HG03342 (cell line): ENCODE measurements at regions not wholly inside any gene's neighbourhood (a gene's known extent, or its start where the extent isn't known, plus 50 kb on each side); places are given as distances from the start of the nearest gene placed in this dataset.

Experiments
- ATAC-seq: cut with Tn5 transposase; IDR thresholded peaks from one replicate; pipeline ENCODE4 v1.9.1; 2021; ENCODE audit warnings: mild to moderate bottlenecking, moderate library complexity; ENCODE audit not compliant: unreplicated experiment

DNA sequence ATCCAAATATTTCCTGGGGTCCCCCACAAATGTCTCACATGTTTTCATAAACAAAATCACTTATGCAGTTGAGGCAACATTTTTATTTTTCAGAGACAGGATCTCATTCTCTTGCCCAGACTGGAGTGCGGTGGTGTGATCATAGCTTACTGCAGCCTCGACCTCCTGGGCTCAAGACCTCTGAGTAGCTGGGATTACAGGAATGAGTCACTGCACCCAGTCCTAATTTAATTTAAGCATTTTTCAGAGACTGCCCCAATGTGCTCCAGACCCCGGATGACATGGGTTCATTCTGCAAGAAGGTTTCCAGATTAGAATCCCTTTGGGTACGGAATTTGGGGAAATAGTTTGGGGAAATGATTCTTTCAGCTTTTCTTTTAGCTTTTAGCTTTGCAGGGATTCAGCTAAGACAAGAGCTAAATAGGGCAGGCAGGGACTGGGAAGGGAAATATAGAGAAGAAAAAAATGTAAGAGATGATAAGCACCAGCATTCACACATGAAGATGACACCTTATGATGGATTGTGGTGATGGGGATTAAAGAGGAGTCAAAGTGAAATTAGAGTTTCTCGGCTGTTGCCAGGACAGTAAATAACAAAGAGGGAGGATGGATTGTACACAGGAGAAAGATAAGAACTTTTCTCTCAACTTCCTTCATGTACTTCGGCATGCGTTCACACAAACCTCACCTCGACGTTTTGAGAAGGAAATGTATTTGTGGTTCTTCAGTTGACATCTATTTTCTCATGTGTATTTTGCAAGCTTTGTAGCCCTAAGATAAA is 169.4 kb upstream of the TAB2 start:
- ATAC-seq, result no peak

DNA sequence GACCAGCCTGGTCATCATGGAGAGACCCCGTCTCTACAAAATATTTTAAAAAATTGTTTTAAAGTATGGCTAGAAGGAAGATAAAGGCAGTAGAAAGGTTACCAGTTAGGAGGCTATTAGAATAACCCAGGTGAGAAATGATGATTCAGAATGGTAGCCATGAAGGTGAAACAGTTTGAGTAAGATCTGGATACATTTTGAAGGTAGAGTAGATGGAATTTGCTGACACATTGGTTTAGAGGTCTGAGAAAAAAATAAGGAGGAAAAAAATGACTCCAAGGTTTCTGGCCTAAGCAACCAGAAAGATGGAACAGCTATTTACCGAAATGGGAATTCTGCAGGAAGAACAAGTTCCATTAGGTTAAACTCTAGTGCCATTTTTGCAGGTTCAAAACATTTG is 167.9 kb upstream of the TAB2 start:
- ATAC-seq, result no peak

DNA sequence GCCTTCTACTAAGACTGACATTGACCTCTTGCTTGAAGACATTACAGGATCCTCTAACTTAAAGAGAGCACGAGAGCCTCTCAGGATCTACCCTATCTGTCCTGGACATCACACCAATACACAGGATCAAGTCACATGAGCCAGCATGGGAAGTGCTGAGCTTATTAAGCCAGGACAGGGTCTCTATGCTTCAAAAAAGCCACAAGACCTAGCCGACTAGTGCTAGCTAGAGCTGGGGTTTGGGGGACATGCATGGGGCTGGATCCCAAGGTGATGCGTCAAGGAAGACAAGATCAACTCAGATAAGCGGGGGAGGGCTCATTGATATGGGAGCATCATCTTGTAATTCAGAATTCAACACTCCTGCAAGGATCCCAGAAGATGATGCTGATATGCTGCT is 167.2 kb upstream of the TAB2 start:
- ATAC-seq, result no peak

DNA sequence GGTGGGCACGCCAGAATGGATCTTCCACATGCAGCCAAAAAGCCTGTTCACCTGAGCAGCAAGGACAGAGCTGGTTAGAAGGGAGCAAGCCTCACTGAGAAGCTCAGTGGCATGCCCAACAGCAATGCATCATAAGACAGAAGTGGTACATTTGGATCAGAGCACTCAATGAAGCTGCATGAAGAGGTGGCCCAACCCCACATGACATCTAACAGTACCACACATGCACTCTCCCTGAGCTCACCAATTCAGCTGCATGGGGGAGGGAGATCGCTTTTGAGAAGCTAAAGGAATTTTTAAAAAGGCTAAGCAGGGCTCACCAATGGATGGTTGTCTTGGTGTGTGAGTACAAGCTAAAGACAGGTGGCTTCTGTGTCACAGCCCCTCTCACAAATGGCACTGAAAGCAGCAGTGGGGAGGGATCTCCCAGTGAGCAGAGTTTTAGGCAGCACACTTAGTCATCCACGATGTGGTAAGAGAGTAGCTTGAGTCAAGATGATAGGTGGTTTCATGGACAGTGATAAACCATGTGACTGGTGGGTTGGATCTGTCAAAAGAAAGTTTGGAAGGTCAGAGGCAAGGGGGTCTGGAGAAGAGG is 166.6 kb upstream of the TAB2 start:
- ATAC-seq, result no peak

DNA sequence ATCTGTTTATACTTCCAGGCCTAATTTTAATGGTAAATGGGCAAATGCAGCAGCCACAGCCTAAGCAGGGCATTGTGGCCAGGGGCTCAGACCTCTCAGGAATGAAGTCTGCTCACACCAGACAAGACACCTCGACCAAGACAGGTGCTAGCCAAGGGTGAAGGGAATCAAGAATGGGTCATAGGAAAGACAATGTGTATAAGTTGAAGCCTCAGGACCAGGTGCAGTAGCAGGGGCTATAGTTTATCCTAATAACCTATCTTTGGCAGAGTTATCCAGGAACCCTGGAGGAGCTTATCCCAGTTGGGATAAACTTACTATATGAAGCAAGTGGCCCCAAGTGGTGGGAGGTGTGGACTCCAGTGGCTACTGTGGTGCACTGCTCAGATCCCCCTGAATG is 165.0 kb upstream of the TAB2 start:
- ATAC-seq, result no peak

DNA sequence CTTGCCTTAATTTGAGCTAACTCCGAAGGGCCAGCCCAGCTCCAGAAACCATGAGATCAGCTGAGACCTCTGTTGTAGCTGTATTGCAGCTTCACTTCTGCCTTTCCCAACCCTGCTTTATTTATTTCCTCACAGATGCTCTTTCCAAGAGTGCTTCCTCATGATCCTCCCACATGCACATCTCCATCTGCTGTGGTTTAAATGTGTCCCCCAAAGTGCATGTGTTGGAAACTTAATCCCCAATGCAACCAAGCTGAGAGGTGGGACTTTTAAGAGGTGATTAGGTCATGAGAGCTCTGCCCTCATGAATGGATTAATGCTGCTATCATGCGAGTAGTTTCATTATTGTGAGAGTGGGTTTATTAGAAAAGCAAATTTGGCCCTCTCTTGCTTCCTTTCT is 164.4 kb upstream of the TAB2 start:
- ATAC-seq, result no peak

DNA sequence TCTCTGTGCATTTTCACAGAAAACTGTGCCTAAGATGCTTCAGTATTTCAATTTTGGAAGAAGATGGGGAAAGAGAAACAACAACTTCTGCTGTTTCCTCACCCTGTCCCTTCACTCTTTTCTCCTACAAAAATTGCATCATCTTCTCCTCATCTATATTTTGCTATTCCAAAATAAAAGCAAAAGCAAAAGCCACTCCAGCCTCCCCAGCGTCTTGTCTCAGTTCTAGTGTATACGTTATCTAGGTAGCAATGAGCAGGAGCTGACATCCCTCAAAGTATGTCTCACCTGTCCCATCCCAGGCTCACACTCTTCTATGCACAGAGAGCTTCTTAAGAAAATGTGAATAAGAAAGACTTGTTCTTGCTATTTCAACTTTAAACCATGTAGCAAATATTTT is 163.8 kb upstream of the TAB2 start:
- ATAC-seq, result no peak

DNA sequence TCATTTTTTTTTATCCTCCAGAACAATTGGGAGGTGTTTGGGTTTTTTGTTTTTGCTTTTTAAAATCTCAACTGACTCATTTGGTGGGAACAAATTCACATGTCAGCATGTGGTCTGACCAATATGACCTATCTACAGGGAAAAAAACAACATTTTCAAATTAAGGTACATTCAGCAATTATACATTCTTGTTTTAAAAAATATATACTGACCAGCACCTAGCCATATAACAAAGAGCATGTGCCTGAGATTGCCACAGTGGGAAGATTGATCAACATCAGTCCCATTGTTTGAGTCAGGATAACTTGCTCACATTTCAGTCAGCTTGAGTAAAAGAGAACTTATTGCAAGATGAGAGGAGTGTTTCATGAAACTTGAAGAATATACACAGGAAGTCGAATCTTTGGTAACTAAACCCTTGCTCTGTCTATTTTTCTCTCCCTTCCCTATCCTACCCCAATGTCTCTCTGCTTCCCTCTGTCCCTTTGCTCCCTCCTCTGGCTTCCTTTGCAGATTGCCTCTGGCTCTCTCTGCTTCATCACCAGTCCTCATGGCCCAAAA is 163.2 kb upstream of the TAB2 start:
- no peak for ATAC-seq

GRCh38 chr6:149157126-149157525 is 160.4 kb upstream of the TAB2 start:
- no peak for ATAC-seq

DNA sequence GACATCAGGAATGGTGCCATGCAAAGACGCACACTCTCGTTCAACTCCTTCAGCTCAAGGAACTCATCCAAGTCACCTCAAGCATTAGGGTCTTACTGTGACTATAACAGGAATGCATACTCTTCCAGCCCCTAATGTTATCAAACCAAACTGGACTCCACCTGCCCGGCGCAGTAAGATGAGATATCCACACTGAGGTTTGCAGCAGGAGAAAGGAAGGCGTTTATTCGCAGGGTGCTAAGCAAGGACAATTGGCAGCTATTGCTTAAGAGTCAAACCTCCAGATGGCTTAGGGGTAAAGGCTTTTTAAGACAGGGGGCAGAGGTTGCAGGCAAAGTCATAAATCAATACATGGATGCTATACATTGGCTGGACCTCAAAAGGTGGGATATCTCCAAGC is 159.4 kb upstream of the TAB2 start:
- no peak for ATAC-seq

DNA sequence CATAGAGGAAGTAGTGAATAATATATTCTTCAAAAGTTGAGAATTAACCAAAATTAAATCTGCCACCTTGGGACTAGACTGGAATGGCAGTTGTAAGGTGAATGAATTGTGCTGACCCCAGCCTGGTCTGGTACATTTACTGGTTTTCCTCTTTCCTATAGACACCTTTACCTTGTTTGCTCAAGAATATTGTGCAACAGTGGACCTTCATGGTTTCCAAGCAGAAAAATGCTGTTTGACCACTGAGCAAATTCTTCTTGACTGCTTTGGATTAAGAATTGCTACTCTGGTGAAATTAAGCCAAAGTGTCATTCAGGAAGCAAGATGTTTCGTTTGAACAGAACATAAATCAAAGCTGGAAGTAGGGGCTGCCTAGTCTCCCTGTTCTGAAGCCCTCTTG is 156.6 kb upstream of the TAB2 start:
- no peak for ATAC-seq

- ATAC-seq, result no peak
These were observed 154.6 kb upstream of the TAB2 start for GRCh38 chr6:149162924-149163323.

- no peak for ATAC-seq
These were observed 153.2 kb upstream of the TAB2 start for GRCh38 chr6:149164199-149164750.

- no peak for ATAC-seq
These were observed 151.2 kb upstream of the TAB2 start for GRCh38 chr6:149166336-149166735.

DNA sequence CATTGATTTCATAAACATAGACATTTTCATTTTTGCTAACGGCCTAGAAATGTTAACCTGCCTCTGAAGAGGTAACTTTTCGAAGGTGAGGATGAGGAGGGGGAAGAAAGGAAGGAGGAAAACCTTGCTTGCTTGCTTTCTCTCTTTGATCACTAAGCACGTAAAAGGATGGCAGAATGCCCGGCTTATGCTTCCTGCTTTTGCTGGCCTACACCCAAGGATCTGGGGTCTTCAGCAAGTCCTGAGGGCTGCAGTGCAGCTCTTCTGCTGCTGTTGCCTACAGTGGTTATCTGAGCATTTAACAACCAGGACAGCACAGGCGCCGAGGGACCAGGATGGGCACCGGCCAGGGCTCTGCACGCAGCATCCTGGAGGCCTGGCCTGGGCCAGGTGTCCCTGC is 150.8 kb upstream of the TAB2 start:
- ATAC-seq, result no peak

- no peak for ATAC-seq
These were observed 148.5 kb upstream of the TAB2 start for GRCh38 chr6:149168968-149169367.

- ATAC-seq, result no peak
These were observed 147.6 kb upstream of the TAB2 start for GRCh38 chr6:149169761-149170511.

DNA sequence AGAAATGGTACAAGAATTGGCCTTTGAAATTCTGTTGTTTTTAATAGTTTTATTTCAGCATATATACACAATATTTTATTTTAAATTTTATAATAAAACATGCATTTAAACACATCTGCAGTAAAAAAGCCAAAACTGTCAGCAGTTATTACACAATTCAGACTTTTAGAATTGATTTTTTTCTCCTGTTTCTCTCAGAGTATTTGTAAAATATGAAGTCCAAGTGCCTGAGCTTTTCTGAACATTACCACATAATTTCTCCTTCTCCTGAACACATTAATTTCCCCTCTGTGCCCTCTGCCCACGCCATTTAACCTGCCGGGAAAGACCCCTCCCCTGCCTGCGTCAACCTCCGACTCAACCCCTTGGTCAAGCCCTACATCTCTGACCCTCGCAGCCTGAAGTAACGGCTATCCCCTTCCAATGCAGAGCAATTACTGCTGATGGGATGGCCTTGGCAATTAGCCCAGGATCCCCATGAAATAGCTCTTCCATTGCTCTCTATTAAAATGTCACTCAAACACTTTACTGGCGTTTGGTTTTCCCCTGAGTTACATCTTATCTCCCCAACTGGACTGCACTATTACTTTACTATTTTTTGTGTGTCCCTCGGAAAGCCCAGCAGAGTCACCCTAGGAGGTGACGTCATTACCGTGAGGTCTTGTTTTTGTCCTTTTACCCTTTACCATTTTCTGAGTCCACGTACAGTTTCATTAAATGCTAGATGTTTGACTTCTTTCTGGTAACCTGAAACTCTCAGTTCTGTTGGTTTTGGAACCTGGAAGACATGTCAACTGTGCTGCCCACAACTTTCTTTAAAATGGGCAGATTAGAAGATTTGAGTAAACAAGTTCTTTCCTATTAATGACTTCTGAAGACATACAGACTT is 146.7 kb upstream of the TAB2 start:
- no peak for ATAC-seq

GRCh38 chr6:149173222-149173621 is 144.3 kb upstream of the TAB2 start:
- no peak for ATAC-seq

GRCh38 chr6:149174962-149175361 is 142.6 kb upstream of the TAB2 start:
- no peak for ATAC-seq
